Epidermal melanocyte (primary cell): ENCODE measurements at regions not wholly inside any gene's neighbourhood (a gene's known extent, or its start where the extent isn't known, plus 50 kb on each side); places are given as distances from the start of the nearest gene placed in this dataset.
"Not testable (repeated sequence)": the region's sequence is repeated elsewhere in the genome, so short reads cannot be mapped to it uniquely, and the experiment has no call there.

Experiments used
- DNase-seq: peaks from one replicate; pipeline ENCODE4 v3.0.0; 2011; ENCODE audit warnings: low spot score; ENCODE audit not compliant: insufficient read length

DNA sequence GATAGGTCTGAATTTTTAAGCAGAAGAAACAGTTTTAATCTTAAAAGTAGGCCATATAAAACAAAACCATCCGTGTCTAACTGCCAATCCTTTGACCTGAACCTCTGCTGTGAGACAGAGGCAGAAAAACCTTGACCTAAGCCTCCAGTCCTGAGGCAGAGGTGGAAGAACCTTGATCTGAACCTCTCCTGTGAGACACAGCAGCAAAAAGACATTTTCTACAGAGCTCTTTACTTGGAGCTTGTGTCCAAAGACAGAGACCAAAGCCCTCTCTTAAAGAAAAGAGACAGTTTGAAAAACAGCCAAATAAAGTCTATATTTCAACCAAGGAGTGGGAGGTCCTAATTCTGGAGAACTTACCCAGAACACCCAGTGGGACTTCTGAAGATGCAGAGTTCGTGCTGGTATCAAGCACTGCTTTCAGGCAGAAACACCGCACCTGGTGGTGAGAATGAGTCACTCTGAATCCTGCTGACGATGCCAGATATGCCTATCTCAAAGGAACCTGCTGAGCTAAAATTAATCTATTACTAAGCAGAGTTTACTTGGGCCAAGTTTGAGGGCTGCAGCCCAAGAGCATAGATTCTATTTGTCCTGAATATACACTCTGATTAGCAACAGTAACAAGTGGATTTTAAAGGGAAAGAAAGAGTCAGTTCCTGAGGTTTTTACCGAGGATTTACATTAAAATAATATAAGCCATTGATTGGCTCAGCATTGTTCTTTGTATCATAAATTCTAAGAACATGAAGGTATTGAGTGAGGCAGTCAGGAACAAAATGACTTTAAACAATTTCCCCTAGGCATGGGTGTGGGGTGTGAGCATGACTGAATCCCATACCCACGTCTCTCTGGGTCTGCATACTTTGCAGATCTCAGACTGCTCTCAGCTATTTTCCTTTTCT lies 806.4 kb downstream of the TRIB2 start:
- no peak for DNase-seq

DNA sequence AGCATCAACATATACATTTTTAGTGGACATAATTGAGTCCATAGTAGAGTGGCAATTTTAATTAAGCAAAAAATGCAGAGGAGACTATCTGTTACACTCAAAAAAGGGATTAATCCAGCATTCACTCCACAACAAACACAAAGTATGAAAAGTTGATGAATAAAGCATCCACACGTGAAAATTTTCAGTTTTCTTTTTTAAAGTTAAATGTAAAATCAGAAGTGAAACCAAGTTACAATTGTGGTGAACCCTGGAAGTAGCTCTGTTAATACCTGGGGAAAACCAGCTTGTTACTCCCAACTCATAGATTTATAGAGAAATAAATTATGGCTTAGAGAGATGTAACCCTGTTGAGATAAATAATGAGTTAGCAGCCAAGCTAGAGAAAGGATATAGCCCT lies 807.8 kb downstream of the TRIB2 start:
- no peak for DNase-seq

DNA sequence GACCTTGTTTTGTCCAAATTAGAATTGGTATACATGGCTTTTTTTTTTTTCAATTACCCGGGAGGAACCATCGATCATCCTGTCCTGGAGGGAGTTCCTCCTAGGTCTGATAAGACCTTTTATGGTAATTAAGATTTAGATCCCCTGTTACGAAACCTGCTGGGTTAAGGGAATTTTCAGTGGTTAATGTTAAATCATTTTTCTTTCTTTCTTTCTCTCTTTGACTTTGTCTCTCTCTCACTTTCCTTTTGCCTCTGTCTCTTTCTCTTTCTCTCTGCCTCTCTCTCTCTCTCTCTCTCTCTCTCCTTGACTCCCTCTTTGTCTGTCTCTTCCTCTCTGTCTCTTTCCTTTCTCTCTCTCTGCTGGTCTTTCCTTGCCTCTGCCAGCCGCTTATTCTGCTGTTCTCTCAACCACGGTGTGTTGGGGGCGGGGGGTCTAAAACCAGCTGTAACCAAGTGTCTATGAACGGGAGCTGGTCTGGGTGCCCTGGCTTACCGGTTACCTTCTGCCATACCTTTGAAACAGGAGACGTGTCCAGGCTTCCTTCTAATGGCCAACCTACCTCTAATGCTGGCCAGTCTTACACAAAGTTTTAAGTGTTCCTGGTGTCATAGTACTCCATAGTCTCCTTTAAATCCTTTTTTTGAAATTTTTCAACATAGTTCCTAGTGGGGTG lies 815.1 kb downstream of the TRIB2 start:
- not testable (repeated sequence) for DNase-seq

DNA sequence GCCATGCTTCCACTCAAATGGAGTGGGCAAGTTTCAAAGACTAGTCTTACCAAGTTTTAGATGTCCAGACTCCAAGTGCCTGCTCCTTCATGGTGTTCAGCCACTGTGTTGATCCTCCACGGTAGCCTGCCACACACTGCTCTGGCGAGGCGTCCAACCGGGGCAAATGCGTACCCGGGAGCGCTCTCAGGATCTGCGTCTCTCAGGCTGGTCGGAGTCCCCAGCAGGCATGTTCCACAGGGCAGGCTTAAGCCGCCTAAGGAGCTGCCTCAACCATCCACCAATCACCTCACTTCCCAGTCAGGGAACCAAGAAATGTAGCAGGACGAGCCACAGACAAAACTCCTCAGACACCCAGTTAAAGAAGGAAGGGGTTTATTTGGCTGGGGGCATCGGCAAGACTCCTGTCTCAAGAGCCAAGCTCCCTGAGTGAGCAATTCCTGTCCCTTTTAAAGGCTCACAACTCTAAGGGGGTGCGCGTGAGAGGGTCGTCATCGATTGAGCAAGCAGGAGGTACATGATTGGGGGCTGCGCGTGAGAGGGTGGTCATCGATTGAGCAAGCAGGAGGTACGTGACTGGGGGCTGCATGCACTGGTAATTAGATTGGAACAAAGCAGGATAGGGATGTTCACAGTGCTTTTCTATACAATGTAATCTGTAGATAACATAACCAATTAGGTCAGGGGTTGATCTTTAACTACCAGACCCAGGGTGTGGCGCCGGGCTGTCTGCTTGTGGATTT lies 816.2 kb downstream of the TRIB2 start:
- DNase-seq, result not testable (repeated sequence)

DNA sequence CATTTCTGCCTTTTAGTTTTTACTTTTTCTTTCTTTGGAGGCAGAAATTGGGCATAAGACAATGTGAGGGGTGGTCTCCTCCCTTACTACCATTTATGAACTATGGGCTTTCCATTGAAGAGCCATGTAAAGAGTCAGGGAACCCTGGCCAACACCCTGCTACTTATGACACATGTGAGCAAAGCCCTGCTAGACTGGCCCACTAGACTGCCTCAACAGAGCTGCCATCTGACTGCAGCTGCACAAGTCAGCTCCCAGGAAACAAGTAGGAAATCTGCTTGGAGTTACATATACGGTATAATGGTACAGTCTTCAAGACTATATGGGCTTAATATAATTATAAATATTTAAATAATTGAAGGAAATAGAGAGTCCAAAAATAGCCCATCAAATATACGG lies 816.8 kb downstream of the TRIB2 start:
- DNase-seq, result no peak

DNA sequence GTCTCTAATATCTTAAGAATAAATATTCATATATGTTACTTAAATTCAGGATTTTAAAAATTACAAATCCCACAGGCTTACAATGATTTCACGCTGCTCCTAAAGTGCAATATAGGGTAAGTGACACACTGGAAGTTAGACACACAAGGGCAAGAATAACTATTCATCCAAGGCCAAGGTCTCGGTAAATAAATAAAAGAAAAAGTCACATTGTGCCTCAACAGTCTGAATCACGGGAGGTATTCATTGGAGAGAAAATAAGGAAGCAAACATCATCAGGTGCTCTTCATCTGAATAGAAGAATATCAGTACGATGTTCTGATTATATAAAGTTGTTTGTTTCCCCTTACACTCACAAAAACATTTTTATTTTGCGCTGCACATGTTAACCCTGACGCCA lies 820.2 kb downstream of the TRIB2 start:
- no peak for DNase-seq

DNA sequence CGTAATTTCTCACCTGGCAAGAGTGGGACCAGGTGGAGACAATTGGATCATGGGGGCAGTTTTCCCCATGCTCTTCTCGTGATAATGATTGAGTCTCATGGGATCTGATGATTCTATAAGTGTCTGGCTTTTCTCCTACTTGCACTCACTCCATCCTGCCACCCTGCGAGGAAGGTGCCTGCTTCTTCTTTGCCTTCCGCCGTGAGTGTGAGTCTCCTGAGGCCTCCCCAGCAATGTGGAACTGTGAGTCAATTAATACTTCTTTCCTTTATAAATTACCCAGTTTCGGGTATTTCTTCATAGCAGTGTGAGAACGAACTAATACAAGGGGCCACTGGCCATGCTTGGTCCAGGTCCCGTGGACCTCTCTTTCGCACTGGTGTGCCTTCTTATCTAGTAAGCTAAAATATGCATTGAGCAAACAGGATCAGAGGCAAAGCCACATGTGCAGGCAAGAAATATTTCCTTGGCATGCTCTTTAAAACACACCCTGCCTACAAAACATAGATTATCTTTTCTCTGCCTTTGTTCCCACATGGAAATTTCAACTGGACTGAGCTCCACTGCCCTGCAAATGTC lies 821.1 kb downstream of the TRIB2 start:
- no peak for DNase-seq

DNA sequence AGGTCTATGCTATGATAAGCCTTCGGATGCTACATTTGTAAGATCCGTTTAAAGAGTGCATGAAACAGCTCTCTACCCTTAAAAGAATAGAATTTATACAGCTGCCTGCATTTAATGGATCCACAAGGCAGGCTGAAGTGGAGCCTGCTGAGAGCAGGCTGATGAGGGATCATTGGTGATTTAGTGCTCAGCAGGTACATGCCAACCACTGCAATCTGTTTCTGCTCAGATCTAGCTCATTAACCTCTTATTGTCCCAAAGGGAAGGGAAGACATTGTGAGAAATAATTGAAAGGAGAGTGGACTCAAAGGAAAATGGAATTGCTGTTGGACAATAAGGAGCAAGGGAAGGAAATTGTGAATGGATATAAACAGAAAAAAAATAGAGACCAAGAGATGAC lies 822.6 kb downstream of the TRIB2 start:
- DNase-seq, result no peak

DNA sequence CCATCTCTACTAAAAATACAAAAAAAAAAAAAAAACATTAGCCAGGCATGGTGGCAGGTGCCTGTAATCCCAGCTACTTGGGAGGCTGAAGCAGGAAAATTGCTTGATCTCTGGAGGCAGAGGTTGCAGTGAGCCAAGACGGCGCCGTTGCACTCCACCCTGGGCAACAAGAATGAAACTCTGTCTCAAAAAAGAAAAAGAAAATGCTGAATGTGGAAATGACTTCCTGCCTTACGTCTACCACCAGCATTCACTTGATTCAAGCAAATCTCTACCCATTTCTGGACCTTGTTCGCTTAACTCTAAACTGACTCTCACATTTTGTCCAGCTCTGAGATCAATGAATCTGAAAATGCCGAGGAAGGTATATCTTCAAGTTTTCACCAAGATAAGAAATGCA lies 825.3 kb downstream of the TRIB2 start:
- no peak for DNase-seq

DNA sequence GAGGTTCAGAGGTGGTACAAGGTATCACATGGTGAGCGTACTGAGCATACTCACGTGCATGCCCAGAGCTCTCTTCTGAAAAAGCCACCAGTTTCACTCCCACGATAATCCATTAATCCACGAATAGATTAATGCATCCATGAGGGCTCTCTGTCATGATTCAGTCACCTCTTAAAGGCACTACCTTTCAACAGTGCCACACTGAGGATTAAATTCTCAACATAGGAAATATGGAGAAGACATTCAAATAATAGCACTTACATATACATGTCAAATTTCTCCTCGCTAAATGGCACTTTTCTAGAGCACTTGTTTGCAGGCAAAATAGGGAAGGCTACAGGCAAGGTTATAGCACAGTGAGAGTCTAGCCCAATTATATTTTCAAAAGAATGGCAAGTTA lies 825.9 kb downstream of the TRIB2 start:
- no peak for DNase-seq

DNA sequence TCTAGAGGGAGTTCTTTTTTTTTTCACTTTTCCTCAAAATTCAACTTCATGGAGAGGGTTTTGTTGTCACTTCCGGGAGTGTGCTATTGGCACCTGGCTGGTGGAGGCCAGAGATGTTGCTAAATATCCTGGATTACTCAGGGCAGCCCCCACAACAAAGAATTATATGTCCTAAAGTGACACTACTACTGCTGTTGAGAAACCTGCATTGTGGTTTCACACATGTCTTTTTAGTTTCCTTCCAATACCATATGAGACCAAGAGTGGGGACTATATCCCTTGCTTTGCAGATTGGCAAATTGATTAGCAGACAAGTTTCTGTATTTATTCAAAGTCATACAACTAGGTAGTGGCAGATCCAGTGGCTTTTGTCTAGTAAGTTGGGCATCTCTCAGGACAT lies 826.8 kb downstream of the TRIB2 start:
- no peak for DNase-seq

DNA sequence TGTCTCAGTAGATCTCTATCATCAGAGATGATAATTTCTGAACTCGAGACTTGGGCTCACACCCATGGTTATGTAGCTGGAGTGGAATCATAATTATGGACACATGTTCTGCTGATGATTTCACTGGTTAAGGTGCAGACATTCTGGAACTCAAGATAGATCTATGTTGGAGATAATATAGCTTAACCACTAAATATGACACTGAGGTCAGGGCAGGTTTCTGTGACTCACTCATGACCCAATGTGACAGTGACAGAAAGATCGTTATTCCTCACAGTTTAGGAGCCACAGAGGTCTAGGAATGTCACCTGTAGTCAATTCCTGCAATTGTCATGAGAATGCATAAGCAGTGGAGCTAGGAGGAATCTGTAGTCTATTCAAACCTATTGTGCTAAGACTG lies 828.6 kb downstream of the TRIB2 start:
- DNase-seq, result no peak

DNA sequence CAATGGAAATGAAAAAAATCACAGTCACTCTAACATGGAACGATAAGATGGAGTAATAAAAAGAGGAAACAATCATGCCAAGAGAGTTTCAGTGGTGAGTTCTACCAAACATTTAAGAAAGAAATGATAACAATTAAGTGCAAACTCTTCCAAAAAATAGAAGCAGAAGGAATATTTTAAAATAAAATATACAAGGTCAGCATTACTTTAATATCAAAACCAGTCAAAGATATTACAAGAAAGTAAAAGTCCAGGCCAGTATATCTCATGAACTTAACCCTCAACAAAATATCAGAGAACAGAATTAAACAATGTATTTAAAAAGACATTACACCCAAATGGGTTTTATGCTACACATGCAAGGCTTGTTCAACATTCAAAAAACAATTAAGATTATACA lies 829.4 kb downstream of the TRIB2 start:
- no peak for DNase-seq

DNA sequence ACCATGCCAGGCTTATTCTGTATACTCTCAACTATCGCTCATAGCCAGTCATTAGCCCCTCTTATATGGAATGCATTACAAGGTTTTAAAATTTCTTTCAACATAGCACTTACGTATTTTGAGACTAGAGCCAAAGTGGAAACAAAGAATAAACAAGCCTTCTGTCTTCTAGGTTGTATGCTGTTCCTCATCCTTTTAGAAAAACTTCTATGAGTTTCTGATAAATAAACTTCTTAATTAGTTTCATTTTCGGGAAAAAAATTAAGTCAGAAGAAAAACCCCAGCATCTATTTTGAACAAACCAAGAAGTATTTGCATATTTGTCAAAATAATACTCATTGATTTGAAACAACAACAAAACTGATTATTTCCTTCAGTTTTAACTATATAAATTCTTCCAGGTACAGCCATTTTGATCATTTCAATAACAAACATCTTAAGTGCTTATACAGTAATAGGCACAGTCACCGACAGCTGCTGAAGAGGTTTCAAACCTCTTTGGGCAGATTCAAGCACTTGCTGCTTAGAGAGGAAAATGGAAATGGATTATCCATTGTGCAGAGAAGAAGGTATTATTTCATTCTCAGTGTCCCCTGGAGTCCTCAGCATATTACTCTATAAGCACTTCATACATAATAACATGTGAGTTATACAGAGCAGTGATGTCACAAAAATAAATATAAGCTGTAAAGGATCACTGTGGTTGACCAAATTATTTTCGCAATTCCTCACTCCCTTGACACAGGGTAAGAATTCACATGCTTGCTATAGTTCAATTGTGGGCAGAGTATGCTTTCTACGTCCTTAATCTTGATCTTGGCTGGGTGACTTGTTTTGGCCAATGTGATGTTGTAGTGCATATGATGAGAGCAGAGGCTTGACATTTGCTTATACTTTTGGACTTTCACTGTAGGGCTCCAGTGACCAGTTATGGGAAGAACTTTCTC lies 833.8 kb downstream of the TRIB2 start:
- no peak for DNase-seq

DNA sequence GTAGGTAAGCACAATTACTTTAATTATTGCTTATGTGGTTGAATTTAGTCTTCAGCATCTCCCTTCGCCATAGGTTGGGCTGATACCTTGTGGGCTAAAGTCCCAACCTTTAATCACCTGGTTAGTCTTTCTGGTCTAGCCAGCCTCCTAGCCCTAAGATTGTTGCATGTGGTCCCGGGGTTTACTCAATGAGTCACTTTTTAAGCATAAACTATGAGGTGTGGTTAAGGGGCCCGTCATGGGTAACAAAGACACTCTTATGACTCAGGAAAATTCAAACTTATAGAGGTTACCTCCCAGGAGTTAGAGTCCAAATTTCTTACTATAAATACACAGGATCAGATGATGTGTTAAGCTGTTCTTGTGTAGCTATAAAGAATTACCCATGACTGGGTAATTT lies 841.6 kb downstream of the TRIB2 start:
- DNase-seq, result no peak

DNA sequence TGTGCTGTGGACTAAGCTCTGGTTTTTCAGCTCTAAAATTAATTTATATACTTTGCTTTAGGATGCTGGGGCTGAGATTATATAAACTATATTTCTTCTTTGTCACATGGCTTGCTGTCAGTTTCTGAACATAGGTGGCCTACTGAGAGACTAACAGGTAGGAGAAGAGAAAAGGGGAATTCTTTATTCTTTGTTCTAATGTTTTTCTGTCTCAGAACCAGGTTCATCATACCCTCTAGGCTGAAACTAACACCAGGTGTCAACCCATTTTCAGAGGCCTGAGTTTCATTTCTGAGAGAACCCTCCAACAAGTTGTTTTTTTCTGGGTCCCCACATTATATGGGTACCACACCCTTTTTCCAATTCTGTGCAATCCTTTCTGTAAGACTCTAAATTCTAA lies 843.6 kb downstream of the TRIB2 start:
- no peak for DNase-seq

DNA sequence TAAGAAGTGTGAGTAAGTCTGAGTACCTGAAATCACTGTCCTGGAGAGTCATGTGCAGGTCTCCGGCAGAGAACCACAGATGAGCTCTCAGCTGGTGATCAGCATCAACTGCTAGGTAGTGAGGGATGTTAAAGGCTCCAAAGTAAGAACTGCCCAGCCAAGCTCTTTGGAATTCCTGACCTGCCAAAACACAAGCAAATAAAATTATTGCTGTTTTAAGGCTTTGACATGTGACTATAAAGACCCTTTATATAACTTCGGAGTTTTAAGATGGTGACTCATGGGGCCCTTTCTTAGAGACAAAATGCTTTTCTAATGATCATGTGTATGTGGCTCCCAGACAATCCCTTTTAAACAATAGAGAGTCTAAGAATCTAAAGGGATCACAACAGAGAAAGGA lies 855.7 kb downstream of the TRIB2 start:
- DNase-seq, result no peak

DNA sequence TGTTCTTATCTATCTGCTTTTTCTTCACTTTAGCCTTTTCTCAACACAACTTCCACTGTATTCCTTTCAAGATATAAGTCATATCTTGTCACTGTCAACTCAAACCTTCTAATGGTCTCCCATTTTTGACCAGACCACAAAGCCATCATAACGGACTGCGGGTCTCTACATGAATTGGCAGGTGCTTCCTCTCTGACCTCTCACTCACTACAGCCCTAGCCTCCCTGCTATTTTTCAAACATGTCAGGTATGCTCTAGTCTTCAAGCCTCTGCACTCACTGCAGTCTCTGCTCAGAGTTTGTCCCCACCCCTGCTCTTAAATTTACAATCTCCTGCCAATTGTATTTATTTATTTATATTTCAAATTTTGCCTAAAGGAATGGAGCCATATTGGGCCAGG lies 858.1 kb downstream of the TRIB2 start:
- DNase-seq, result no peak

DNA sequence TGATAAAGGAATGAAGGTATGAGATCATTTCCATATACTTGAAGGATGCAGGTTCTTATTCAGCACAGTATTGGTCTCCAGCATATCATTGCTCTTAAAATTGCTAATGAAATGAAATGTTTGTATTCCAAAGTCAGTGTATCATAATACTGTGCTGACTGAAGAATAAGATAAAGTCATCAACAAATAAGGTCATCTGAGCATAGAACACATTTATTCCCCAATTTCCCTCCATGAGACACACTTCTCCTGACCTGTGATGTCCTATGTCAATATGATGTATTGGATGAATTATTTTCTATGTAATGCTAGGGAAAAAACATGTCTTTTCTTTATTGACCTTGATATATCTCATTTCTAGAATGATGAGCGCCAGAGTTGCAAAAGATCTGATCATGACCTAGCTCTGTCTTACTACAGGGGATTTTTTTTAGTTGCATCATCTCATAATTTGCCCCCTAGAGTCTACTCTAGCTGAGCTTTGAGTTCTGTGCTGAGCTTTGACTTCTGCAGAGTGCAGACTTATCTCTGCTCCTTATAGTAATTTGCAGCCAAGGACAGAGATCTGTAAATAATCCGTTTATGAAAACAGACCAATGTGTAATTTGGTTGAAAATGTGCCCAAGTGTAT lies 859.8 kb downstream of the TRIB2 start:
- DNase-seq, result no peak

DNA sequence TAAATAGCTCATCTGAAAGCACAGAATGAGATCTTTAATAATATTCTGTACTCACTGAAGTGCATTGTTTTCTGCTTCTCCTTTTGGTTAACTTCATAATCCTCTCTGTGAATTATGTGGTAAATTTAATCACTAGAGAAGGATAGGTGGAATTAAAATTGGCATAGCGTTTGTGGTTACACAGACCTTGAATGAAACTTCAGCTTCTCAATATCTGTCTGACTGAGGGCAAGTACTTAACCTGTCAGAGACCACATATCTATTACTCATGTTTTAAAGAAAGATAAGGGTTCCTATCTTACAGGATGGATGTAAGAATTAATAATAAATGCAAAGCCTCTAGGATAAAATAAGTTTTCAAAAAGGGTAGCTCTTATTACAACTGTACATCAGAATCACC lies 861.8 kb downstream of the TRIB2 start:
- no peak for DNase-seq
